ENCODE measurements at regions not wholly inside any gene's neighbourhood (a gene's known extent, or its start where the extent isn't known, plus 50 kb on each side); places are given as distances from the start of the nearest gene placed in this dataset.
"Not testable (repeated sequence)": the region's sequence is repeated elsewhere in the genome, so short reads cannot be mapped to it uniquely, and the experiment has no call there.

GRCh38 chrX:13220916-13221315 is 98.9 kb downstream of the ATXN3L start:
- no peak for DNase-seq

DNA sequence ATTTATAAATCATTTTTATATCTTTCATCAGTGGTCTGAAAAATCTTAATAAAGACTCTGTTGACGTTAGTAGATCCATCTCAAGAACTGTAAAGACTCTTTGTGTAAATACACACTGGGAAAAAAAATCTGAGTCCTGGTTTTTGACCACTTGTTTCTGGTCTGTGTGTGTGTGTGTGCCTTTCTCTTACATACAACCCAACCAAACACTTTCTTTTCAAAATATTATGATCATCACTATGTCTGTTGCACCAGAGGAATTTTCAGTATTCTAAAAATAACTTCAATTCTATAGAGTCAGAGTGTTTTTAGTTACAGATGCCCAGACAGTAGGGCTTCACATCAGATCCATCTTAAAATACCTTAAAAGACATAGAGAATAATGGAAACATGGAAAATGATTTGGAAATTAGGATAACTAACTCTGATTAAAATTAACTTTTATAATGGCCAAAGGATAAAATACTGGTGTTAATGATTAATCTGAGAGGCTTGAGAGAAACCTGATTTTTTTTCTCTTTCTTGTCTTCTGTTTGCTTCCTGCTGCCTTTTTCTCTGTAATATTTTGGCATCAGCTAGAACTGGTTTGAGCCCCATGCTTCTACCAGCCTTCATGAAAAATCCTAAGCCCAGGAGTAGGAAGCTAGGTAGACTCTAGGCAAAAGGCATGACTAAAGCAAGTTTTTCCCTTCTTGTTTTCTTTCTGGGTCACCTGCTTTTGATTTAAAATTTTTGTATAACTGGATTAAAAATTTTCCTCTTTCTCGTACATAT is 99.7 kb downstream of the ATXN3L start:
- no peak for DNase-seq

DNA sequence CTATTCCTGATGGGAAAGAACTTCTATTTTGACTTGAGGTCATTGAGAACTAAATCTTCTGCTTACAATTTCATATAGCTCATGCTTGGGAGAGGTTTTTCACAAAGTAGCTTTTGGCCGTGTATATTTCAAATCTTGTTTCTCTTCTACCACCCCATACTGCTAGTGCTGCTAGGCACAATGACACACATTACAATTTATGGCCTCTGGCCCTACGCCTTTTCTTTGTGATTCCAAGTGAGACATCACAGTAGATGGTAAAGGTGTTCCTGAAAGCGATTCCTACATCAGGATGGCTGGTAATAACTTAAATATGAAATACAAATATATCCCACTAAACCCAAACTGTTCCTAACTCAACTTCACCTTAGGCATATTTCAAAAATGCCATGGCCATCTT is 101.1 kb downstream of the ATXN3L start:
- DNase-seq = no peak

GRCh38 chrX:13216139-13216538 is 103.7 kb downstream of the ATXN3L start:
- no peak for DNase-seq

- DNase-seq = no peak
Measured at GRCh38 chrX:13215729-13216128, 104.1 kb downstream of the ATXN3L start.

DNA sequence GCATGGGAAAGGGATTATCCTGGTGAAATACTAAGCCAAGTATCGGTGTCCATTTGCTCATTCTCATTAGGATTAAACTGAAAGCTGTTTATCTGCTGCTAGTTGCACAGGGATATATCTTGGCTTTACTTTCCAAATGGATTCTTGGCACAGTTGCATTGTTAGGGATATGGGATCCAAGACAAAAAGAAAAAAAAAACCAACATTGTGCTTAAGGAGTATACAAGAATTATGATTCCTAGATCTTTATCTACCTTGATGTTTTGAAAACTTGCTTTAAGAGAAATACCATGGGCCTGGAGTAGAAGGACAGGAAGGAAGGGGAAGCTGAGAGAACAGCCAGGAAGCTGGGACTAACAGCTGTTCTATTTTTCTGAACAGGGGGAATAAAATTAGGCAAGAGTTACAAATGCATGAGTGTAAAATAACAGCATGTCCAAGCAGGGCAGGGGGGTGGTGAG is 107.6 kb downstream of the ATXN3L start:
- no peak for DNase-seq

DNA sequence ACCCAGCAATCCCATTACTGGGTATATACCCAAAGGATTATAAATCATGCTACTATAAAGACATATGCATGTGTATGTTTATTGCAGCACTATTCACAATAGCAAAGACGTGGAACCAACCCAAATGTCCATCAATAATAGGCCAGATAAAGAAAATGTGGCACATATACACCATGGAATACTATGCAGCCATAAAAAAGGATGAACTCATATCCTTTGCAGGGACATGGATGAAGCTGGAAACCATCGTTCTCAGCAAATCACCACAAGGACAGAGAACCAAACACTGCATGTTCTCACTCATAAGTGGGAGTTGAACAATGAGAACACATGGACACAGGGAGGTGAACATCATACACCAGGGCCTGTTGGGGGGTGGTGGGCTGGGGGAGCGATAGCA is 109.7 kb downstream of the ATXN3L start:
- not testable (repeated sequence) for DNase-seq

DNA sequence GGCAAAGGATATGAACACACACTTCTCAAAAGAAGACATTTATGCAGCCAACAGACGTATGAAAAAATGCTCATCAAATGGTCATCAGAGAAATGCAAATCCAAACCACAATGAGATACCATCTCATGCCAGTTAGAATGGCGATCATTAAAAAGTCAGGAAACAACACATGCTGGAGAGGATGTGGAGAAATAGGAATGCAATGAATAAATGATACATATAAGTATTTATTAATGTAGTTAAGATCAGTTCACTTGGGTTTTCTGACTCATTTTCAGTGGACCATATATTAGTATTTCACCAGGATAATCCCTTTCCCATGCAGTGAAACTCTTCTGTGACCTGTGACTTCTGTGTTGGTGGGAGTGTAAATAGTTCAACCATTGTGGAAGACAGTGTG is 110.1 kb downstream of the ATXN3L start:
- DNase-seq = not testable (repeated sequence)

DNA sequence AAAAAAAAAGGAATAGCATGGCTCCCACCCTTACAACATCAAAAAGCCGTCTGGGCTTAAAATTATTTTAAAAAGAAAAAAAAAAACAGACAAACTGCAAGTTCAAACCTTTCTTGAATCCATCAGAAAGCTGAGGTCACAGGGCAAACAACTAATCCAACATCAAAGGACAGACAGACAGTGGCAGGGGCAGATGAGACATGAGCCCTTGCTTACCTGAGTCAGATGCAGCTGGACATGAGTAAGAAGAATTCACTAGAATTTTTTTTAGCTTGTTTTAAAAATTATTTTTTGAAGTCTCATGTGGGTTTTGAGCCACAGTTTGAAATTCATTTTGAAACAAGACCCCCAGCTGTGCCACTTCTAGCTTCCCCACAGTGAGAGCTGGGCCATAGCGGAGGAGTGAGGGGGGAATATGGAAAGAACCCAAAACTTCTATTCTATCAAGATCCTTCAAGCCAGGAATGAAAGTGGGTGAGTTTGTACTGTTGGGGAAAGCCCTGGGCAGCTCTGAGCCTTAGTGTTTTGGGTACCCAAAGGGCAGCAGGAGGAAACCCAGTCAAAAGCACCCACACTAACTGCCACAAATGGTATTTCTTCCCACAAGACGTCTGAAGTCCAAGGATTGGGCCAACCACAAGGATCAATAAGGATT is 111.4 kb downstream of the ATXN3L start:
- no peak for DNase-seq

DNA sequence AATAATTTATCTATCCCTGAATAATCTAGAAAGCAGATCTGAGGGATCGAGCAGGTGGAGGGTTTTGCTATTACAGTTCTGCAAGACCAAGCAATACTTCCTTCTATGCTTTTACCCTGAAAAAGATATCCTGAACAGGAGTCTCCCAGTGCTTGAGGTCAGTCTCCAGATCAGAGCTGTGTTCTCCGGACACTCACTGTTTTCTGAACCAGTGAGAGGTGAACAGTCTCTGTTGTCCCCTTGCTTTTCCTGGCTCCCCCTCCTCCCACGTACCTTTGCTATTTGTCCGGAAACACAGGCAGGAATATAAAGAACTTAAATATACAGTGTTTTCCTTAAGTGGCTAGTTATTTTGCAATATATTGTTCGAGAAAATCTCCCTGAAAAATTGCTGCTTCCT is 116.6 kb downstream of the ATXN3L start:
- DNase-seq = no peak

DNA sequence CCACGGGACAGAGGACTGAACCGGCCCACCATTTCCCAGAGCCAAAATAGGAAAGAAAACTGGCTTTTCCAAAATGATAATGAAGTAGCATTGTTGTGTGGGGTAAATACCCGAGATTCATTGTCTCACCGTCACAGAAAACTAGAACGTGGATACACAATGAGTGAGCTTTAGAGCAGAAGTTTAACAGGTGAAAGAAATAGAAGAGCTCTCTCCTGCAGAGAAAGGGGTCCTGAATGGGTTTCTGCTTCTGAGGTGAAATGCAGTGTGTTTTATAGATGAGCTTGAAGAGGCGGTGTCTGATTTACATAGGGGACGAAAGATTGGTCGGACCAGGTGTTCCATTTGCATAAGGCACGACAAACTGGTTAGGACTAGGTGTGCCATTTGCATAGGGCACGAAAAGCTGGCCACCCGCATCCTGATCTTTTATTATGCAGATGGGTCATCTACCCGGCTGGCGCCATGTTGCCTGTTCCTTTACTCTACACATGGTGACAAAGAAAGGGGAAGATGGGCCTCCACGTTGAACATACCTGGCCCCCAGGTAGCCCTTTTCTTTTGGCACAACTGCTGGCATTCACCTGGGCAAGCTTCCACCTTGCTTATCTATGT is 118.1 kb downstream of the ATXN3L start:
- no peak for DNase-seq

DNA sequence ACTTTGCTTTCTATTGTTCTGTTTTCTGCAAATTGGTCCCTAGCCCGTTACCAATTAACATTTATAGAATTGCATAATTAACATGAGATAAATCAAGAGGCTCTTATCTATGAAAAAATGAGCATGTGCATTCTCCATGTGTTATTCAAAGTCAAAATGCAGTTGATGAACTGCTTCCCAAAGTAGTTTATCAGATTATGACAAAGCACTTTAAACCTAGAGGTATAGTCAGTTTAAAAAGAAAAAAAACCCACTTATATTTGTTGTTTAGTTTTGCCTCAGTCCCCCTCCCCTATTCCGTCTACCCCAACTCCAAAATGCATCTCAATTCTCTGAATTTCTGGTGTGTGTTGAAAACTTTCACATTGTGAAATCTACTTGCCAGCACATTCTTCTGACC is 119.5 kb downstream of the ATXN3L start:
- no peak for DNase-seq

GRCh38 chrX:13198762-13199064 is 121.1 kb downstream of the ATXN3L start:
- no peak for DNase-seq

- DNase-seq = no peak
Measured at GRCh38 chrX:13198056-13198761, 121.6 kb downstream of the ATXN3L start.

DNA sequence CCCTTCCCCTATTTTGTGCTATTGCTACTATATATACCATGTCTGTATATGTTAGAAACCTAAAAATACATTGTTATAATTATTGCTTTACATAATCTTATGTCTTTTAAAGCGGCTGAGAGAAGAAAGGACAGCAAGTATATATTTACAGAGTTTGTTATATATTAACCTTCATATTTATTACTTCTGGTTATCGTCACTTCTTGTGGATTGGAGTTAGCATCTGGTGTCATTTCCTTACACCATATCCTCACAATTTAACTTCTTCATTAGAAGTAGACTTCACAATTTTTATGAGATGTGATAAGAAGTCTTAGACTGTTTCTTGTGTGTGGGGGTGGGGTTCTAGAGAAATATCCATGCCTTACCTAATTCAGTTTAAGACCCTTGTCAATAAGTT is 123.1 kb downstream of the ATXN3L start:
- no peak for DNase-seq

GRCh38 chrX:13195340-13195739 is 124.5 kb downstream of the ATXN3L start:
- no peak for DNase-seq

DNA sequence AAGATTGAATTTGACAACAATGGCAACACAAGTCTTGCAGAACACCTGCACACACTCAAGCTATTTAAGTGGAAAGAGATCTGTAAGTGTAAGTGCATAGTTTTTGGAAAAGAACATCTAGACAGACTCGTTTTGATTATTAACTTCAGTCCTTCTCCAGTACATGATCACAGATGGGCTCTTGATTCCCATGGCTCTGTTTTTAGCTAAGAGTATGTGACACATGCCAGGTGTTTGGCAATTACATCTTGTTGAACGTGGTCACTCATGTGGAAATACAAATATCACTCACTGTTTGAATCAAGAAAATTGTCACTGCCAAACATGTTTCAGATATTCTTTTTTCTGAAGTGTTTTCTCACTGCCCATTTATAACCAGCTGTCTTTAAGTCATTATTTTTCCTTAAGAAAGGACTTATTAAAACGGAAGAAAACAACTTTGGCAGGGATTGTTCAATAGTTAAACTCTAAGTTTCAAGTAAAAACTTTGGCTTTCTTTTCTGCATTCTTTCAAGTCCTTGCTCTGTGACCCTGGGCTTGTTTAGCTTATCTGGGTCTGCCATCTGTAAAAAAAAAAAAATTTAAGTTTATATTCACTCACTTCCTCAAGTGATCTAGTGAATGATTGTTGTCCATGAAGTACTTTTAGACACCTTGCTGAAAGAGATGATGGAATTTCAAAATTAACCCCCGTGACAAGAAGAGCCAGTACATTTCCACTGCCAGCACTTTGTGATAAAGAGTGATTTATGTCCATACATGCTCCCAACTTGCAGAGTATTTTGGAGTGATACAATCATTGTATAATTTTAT is 125.4 kb downstream of the ATXN3L start:
- no peak for DNase-seq

GRCh38 chrX:13190051-13190450 is 129.8 kb downstream of the ATXN3L start:
- no peak for DNase-seq

DNA sequence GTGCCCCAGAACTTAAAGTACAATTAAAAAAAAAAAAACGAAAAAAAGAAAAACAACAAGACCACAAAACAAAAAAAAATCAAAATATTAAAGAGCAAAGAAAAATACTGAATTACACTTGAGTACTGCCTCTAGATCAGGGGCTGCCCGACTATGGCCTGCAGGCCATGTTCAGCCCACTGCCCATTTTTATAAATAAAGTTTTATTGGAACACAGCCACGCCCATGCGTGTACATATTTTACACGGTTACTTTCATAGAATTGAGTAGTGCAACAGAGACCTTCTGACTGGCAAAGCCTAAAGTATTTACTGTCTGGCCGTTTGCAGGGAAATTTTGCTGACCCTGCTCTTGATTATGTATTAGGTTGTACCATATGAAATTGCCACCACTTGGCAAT is 130.5 kb downstream of the ATXN3L start:
- no peak for DNase-seq

DNA sequence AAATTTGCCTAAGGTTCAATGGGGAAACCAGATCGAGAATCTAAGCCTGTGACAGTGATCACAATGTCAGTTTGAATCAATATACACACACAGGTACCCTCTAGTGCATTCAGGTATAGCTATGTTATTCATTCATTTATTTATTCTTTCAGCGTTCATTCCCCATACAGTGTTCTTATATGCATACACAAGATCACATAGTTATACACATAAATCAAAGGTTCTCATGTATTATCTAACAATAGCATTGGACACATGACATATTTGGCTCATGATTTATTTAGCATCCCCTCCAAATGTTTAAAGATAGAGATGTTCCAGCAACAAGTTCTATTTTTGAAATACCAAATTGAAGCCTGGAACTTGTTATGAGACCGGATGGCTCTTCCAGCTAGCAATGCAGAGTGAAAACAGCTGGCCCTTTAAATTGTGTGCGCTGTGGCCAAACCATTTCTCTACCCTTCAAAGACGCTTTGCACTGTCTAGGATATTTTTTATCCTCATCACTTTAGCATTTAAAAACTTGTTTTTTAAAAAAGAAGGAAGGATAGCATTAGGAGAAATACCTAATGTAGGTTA is 131.0 kb downstream of the ATXN3L start:
- DNase-seq = no peak

DNA sequence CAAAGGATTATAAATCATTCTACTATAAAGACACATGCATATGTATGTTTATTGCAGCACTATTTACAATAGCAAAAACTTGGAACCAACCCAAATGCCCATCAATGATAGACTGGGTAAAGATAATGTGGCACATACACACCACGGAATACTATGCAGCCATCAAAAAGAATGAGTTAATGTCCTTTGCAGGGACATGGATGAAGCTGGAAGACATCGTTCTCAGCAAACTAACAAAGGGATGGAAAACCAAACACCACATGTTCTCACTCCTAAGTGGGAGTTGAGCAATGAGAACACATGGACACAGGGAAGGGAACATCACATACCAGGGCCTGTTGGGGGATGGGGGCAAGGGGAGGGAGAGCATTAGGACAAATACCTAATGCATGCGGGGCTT is 133.2 kb downstream of the ATXN3L start:
- DNase-seq = not testable (repeated sequence)

DNA sequence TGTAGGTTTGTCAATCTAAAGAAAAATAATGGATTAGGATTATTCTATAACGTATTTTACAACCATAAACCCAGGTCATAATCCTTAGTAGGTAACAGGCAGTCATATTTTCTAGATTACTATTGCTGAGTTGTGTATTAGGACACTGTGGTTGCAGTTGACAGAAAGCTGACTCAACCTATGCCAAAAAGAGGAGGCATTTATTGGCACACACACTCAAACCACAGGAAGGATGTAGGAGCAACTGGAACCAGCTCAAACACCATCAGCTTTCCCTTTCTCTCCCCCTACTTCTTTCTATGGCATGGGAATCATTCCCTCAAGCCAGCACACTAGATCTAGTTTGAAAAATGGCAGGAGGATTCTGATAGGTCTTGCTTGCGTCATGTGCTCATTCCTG is 136.4 kb upstream of the FAM9C start:
- no peak for DNase-seq
